ENCODE measurements at regions not wholly inside any gene's neighbourhood (a gene's known extent, or its start where the extent isn't known, plus 50 kb on each side); places are given as distances from the start of the nearest gene placed in this dataset.
"Not testable (repeated sequence)": the region's sequence is repeated elsewhere in the genome, so short reads cannot be mapped to it uniquely, and the experiment has no call there.

DNA sequence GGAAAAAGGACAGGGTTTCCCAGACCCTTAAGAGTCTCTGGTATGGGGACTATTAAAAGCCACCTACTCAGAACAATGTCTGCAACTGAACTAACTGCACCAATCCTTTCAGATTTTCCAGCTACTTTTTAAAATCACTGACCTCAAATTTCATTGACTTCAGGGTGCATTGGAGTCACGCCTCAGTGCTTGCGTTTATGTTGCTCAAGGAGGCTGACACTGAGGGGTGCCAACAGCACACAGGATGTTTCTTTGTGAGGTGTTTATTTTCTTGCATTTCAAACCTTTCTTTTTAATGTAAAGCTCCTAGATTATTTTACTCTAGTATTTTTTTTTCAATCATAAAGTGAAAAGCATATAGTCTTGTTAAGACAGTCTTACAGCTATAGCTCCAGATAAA is 402.0 kb upstream of the SLC35B3 start:
- H3K36me3 ChIP-seq (ENCODE audit: low read depth) = no peaks in the 10 kb centered on the region
- intact Hi-C loops (cut with DNase I, micrococcal nuclease) = no loop called here
- no peak for TF ChIP-seq CTCF (IDR thresholded peaks at IDR 0.05)
- no peaks in the 10 kb centered on the region for H3K9me3 ChIP-seq
- no peak overlapping the region for H3K4me3 ChIP-seq
- ATAC-seq (no peak), DNase-seq (no peak)
- H3K4me1 ChIP-seq (ENCODE audit: low read depth) = no peaks in the 10 kb centered on the region

DNA sequence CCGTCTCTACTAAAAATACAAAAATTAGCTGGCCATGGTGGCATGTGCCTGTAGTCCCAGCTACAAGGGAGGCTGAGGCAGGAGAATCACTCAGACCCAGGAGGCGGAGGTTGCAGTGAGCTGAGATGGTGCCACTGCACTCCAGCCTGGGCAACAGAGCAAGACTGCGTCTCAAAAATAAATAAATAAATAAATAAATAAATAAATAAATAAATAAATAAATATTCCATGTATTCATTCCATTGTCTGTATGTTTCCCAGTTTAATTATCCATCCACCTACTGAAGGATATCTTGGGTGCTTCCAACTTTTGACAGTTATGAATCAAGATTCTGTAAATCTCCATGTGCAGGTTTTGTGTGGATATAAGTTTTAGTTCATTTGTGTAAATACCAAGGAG is 397.4 kb upstream of the SLC35B3 start:
- intact Hi-C loops (cut with DNase I, micrococcal nuclease); H3K9me3 ChIP-seq; H3K36me3 ChIP-seq (ENCODE audit: low read depth); DNase-seq; H3K4me3 ChIP-seq; ATAC-seq; H3K4me1 ChIP-seq (ENCODE audit: low read depth): not testable (repeated sequence)

DNA sequence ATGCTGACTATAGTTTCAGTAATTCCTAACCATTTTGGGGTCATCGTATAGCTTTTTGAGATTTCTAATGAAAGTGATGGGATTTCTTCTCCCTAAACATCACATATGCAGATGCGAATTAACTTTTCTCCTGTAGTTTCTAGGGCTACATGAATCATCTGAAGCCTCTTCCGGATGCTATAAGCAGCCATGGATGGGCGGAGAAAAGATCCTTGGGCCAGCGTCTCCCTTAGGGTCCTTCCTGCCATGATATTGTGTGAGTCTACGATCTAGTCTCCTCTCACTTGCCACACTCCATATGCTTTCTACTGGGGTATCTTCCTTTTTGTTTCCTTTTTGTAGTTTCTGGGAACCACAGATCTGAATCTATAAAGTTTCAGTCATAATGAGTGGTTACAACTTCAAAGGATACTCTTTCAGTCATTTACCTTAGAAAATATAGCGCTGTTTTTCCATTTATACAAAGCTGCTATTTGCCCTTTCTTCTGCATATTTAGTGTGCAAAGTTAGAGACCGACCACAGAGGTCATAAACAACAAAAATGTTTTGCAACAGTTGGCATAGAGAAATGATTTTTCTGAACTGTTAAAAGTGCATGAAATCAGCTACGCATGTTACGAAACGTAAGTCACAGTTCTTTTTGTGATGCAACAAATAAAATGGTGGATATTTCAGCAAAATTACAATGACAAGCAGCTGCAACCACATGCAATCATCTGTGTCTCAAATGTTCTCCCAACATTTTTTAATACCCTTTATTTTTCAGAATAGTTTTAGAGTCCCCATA is 396.2 kb upstream of the SLC35B3 start:
- Histone ChIP-seq H3K4me1 (ENCODE audit: low read depth) (no peaks in the 10 kb centered on the region), H3K9me3 (no peaks in the 10 kb centered on the region), H3K36me3 (ENCODE audit: low read depth) (no peaks in the 10 kb centered on the region), H3K4me3 (no peak overlapping the region)
- ATAC-seq = no peak
- intact Hi-C loops (cut with DNase I, micrococcal nuclease) = no loop called here
- no peak for DNase-seq
- TF ChIP-seq CTCF (IDR thresholded peaks at IDR 0.05) = no peak

GRCh38 chr6:8830794-8831193 is 395.4 kb upstream of the SLC35B3 start:
- intact Hi-C loops (cut with DNase I, micrococcal nuclease) = no loop called here
- Histone ChIP-seq H3K9me3 (no peaks in the 10 kb centered on the region), H3K4me1 (ENCODE audit: low read depth) (no peaks in the 10 kb centered on the region), H3K36me3 (ENCODE audit: low read depth) (no peaks in the 10 kb centered on the region), H3K4me3 (no peak overlapping the region)
- ATAC-seq (no peak), DNase-seq (no peak)
- TF ChIP-seq CTCF (IDR thresholded peaks at IDR 0.05) = no peak

GRCh38 chr6:8829796-8830195 is 394.5 kb upstream of the SLC35B3 start:
- intact Hi-C loops (cut with DNase I, micrococcal nuclease) = no loop called here

DNA sequence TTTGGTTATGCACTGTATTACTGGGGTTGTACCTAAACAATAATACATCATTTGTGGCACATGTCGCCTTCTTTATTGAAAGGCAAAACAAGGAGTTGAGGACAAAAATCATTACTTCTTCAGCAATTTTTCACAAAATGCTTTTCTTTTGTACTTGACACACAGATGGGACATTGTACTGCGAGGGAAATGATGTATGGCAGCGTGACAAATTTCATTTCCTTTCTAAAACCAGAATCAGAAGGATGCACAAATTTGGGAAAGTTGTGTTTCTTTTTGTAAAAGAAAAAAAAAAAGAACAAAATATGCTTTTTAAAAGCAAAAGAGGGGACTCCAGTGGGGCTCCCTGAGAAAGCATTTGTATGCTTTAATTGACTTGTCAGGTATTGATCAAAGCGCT is 394.0 kb upstream of the SLC35B3 start:
- H3K9me3 ChIP-seq = no peaks in the 10 kb centered on the region
- DNase-seq (no peak), ATAC-seq (no peak)
- H3K4me1 ChIP-seq (ENCODE audit: low read depth) = no peaks in the 10 kb centered on the region
- no peaks in the 10 kb centered on the region for H3K36me3 ChIP-seq (ENCODE audit: low read depth)
- intact Hi-C loops (cut with DNase I, micrococcal nuclease) = no loop called here
- TF ChIP-seq CTCF (IDR thresholded peaks at IDR 0.05) = no peak
- no peak overlapping the region for H3K4me3 ChIP-seq

More at GRCh38 chr6:8829796-8830195, 394.5 kb upstream of the SLC35B3 start:
- no peak for TF ChIP-seq CTCF (IDR thresholded peaks at IDR 0.05)
- DNase-seq (no peak), ATAC-seq (no peak)
- Histone ChIP-seq H3K36me3 (ENCODE audit: low read depth) (no peaks in the 10 kb centered on the region), H3K9me3 (no peaks in the 10 kb centered on the region), H3K4me3 (no peak overlapping the region), H3K4me1 (ENCODE audit: low read depth) (no peaks in the 10 kb centered on the region)
